ENCODE measurements at regions not wholly inside any gene's neighbourhood (a gene's known extent, or its start where the extent isn't known, plus 50 kb on each side); places are given as distances from the start of the nearest gene placed in this dataset.
"Not testable (repeated sequence)": the region's sequence is repeated elsewhere in the genome, so short reads cannot be mapped to it uniquely, and the experiment has no call there.

DNA sequence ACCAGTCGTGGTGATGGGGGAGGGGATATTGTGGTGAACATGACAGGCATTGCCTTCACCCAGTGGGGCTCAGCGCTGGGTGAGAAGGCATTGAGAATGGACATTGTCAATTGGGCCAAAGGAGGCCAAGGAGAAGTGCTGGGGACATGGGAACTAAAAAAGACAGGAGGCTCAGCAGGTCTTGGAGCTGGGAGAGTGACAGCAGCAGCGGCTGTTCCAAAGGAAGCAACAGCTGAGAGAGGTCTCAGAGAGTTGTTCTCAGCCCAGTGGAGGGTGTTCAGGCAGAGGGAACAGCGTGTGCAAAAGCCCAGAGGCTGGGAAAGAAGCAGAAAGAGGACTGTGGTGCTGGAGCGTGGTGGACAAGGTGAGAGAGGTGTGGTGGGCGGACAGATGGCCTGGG, 56.6 kb upstream of the ASNS start:
- not testable (repeated sequence) for H3K27me3 ChIP-seq (ENCODE audit: control insufficient read depth in 1 of 2, insufficient read depth in 2 of 2, low read length in 2 of 2); H3K9me3 ChIP-seq (ENCODE audit: low read length); H3K9ac ChIP-seq (ENCODE audit: low read length); H3K4me1 ChIP-seq (ENCODE audit: insufficient read depth, low read length); H3K4me3 ChIP-seq (ENCODE audit: low read depth in 1 of 2, low read length in 2 of 2); H3K27ac ChIP-seq (ENCODE audit: low read depth, low read length); H3K36me3 ChIP-seq (ENCODE audit: insufficient read depth, low read length)

DNA sequence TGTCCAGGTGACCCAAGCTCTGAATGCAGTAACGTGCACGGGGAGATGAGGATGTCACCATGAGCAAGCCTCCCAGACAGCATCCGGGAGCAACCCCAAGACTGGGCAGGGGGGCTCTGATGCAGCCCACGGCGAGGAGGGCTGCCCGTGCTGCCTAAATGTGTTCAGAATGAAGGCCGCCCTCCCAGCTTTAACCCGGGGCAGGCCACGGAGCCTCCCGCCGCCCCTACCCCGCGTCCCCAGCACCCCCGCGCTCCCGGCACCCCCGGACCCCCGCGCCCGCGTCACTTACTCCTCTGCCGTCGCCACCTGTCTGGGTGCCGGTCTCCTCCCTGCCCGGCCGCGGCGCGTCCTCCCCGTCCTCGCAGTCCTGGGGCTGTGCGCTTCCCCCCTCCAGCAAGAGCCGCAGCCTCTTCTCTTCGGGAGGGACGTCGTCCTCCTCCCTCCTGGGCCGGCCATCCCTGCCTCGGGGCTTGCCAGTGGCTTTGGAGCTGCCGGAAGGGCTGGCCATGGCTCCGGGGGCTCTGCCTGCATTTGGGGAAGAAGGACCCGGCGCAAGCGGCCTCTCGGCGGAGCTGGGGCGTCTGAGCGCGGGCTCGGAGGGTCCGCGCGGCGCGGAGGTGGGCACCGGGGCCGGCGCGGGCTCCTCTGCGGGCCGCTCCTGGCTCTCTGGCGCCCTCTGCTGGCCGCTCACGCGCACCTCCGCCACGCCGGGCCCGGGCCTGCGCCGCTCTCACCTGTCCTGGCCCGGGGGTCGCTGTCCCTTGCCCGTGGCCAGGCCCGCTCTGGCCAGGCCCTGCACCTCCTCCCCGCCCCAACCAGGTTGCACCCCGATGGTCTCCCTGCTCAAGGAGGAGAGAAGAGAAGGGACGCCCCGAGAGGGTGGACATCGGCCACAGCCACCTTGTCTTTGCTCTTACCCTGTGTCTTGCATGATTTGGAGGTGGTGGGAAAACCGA, 55.9 kb upstream of the ASNS start:
- H3K9ac ChIP-seq (ENCODE audit: low read length); H3K27me3 ChIP-seq (ENCODE audit: control insufficient read depth in 1 of 2, insufficient read depth in 2 of 2, low read length in 2 of 2); H3K27ac ChIP-seq (ENCODE audit: low read depth, low read length); H3K36me3 ChIP-seq (ENCODE audit: insufficient read depth, low read length); H3K4me1 ChIP-seq (ENCODE audit: insufficient read depth, low read length); H3K9me3 ChIP-seq (ENCODE audit: low read length): not testable (repeated sequence)
- H3K4me3 ChIP-seq (ENCODE audit: low read depth in 1 of 2, low read length in 2 of 2) = peak overlapping the region in 1 of 2 donors; percentile 54
